Trophoblast cell (in vitro differentiated cells and primary cell): ENCODE measurements at regions not wholly inside any gene's neighbourhood (a gene's known extent, or its start where the extent isn't known, plus 50 kb on each side); places are given as distances from the start of the nearest gene placed in this dataset.

Experiments used
- DNase-seq, 2 donors: peaks; one replicate each; pipeline ENCODE4 v3.0.0-alpha.2; 2016
- H2AFZ ChIP-seq: 2 replicates; pipeline ENCODE4 v1.6.1; 2013; ENCODE audit warnings: low read length, moderate library complexity, mild to moderate bottlenecking; ENCODE audit not compliant: insufficient read depth, poor library complexity
- H2AK5ac ChIP-seq: 2 replicates; pipeline ENCODE4 v1.6.1; 2013; ENCODE audit warnings: mild to moderate bottlenecking, low read length
- H2BK120ac ChIP-seq: 2 replicates; pipeline ENCODE4 v1.6.1; 2013; ENCODE audit warnings: low read length, mild to moderate bottlenecking, moderate library complexity; ENCODE audit not compliant: insufficient read depth, poor library complexity
- H2BK12ac ChIP-seq: 2 replicates; pipeline ENCODE4 v1.6.1; 2013; ENCODE audit warnings: mild to moderate bottlenecking, low read length, moderate library complexity
- H2BK5ac ChIP-seq: 2 replicates; pipeline ENCODE4 v1.6.1; 2013; ENCODE audit warnings: low read length, low read depth, moderate library complexity, mild to moderate bottlenecking; ENCODE audit not compliant: poor library complexity
- H3K14ac ChIP-seq: 2 replicates; pipeline ENCODE4 v1.6.1; 2013; ENCODE audit warnings: mild to moderate bottlenecking, low read length
- H3K18ac ChIP-seq: 2 replicates; pipeline ENCODE4 v1.6.1; 2013; ENCODE audit warnings: mild to moderate bottlenecking, low read length
- H3K23ac ChIP-seq: 2 replicates; pipeline ENCODE4 v1.6.1; 2013; ENCODE audit warnings: low read length
- H3K27ac ChIP-seq: 2 replicates; pipeline ENCODE4 v1.5.1; 2013; ENCODE audit warnings: low read depth, mild to moderate bottlenecking, inconsistent platforms, low read length, moderate library complexity
- H3K27me3 ChIP-seq: 2 replicates; pipeline ENCODE4 v1.6.1; 2013; ENCODE audit warnings: inconsistent platforms, mild to moderate bottlenecking, low read length, moderate library complexity; ENCODE audit not compliant: insufficient read depth
- H3K36me3 ChIP-seq, 2 experiments: 1 replicate in 1 of 2; 2 replicates in 1 of 2; pipeline ENCODE4 v1.6.1; 2013; ENCODE audit warnings: low read length in 2 of 2, mild to moderate bottlenecking in 2 of 2, moderate library complexity in 1 of 2; ENCODE audit not compliant: insufficient read depth in 2 of 2, control insufficient read depth in 1 of 2
- H3K4ac ChIP-seq: 2 replicates; pipeline ENCODE4 v1.6.1; 2013; ENCODE audit warnings: low read depth, mild to moderate bottlenecking, low read length, moderate library complexity
- H3K4me1 ChIP-seq, 2 experiments: 1 replicate in 1 of 2; 2 replicates in 1 of 2; pipeline ENCODE4 v1.6.1; 2013; ENCODE audit warnings: low read length in 2 of 2, mild to moderate bottlenecking in 2 of 2, moderate library complexity in 1 of 2; ENCODE audit not compliant: insufficient read depth in 2 of 2, control insufficient read depth in 1 of 2
- H3K4me2 ChIP-seq: 2 replicates; pipeline ENCODE4 v1.6.1; 2013; ENCODE audit warnings: inconsistent platforms, mild to moderate bottlenecking, low read length, moderate library complexity
- H3K4me3 ChIP-seq: 2 replicates; pipeline ENCODE4 v1.5.1; 2013; ENCODE audit warnings: mild to moderate bottlenecking, low read depth, low read length, inconsistent platforms
- H3K79me1 ChIP-seq: one replicate; pipeline ENCODE4 v1.6.1; 2013; ENCODE audit warnings: low read length
- H3K79me2 ChIP-seq: 2 replicates; pipeline ENCODE4 v1.6.1; 2013; ENCODE audit warnings: low read length, mild to moderate bottlenecking; ENCODE audit not compliant: control insufficient read depth, insufficient read depth, poor library complexity
- H3K9ac ChIP-seq: 2 replicates; pipeline ENCODE4 v1.6.1; 2013; ENCODE audit warnings: mild to moderate bottlenecking, low read length
- H3K9me3 ChIP-seq: 2 replicates; pipeline ENCODE4 v1.6.1; 2013; ENCODE audit warnings: low read depth, mild to moderate bottlenecking, control low read depth, inconsistent platforms, low read length; ENCODE audit not compliant: insufficient read depth
- H4K12ac ChIP-seq: 2 replicates; pipeline ENCODE4 v1.6.1; 2013; ENCODE audit warnings: low read depth, mild to moderate bottlenecking, low read length, moderate library complexity
- H4K8ac ChIP-seq: 2 replicates; pipeline ENCODE4 v1.6.1; 2013; ENCODE audit warnings: low read depth, mild to moderate bottlenecking, low read length, moderate library complexity
- H4K91ac ChIP-seq: one replicate; pipeline ENCODE4 v1.6.1; 2013; ENCODE audit warnings: low read depth, mild to moderate bottlenecking, low read length, moderate library complexity
- WGBS: extraction: QIAGEN DNeasy Blood & Tissue Kit; methylation state at CpG from one replicate; pipeline ENCODE4 v1.1.7; 2013; ENCODE audit warnings: missing lambda C conversion rate; ENCODE audit not compliant: insufficient read length, insufficient coverage; ENCODE audit errors: extremely low coverage; 5-methylcytosine and 5-hydroxymethylcytosine counted together

GRCh38 chr2:222133897-222134296 is 164.9 kb downstream of the PAX3 start:
- H3K4me2 ChIP-seq = no peak overlapping the region
- H3K79me2 ChIP-seq = no peaks in the 10 kb centered on the region
- no peaks in the 10 kb centered on the region for H3K79me1 ChIP-seq
- no peak overlapping the region for H3K9ac ChIP-seq
- no peak overlapping the region for H3K18ac ChIP-seq
- no peak overlapping the region for H3K4ac ChIP-seq
- H3K9me3 ChIP-seq = no peaks in the 10 kb centered on the region
- H3K4me3 ChIP-seq = no peak overlapping the region
- H4K8ac ChIP-seq = no peak overlapping the region
- H3K27me3 ChIP-seq = no peaks in the 10 kb centered on the region
- H2BK12ac ChIP-seq = no peak overlapping the region
- no peak overlapping the region for H2BK120ac ChIP-seq
- WGBS = no CpG with 5 or more reads among the region's 7 CpGs
- H4K91ac ChIP-seq = no peak overlapping the region
- no peaks in the 10 kb centered on the region for H3K36me3 ChIP-seq
- no peak overlapping the region for H3K14ac ChIP-seq
- no peaks in the 10 kb centered on the region for H3K4me1 ChIP-seq
- H2BK5ac ChIP-seq = no peak overlapping the region
- no peak for DNase-seq
- no peak overlapping the region for H2AFZ ChIP-seq
- H2AK5ac ChIP-seq = no peak overlapping the region
- H3K27ac ChIP-seq = no peak overlapping the region
- no peak overlapping the region for H3K23ac ChIP-seq
- no peak overlapping the region for H4K12ac ChIP-seq

- H3K79me1 ChIP-seq = no peaks in the 10 kb centered on the region
- no peak overlapping the region for H4K12ac ChIP-seq
- H2AK5ac ChIP-seq = no peak overlapping the region
- no peak overlapping the region for H3K23ac ChIP-seq
- DNase-seq = peak in 1 of 2 donors; percentile 6
- no peak overlapping the region for H3K4ac ChIP-seq
- no peak overlapping the region for H3K14ac ChIP-seq
- no peak overlapping the region for H4K91ac ChIP-seq
- no peaks in the 10 kb centered on the region for H3K27me3 ChIP-seq
- no peak overlapping the region for H2AFZ ChIP-seq
- H4K8ac ChIP-seq = no peak overlapping the region
- no peaks in the 10 kb centered on the region for H3K36me3 ChIP-seq
- H3K9me3 ChIP-seq = no peaks in the 10 kb centered on the region
- H3K79me2 ChIP-seq = no peaks in the 10 kb centered on the region
- H3K27ac ChIP-seq = no peak overlapping the region
- no peak overlapping the region for H3K4me2 ChIP-seq
- H3K9ac ChIP-seq = no peak overlapping the region
- no peak overlapping the region for H3K18ac ChIP-seq
- H2BK5ac ChIP-seq = no peak overlapping the region
- H2BK120ac ChIP-seq = no peak overlapping the region
- H3K4me3 ChIP-seq = no peak overlapping the region
- no peak overlapping the region for H2BK12ac ChIP-seq
- no peaks in the 10 kb centered on the region for H3K4me1 ChIP-seq
- no CpG with 5 or more reads among the region's 3 CpGs for WGBS
Observed at GRCh38 chr2:222130855-222131254, 167.9 kb downstream of the PAX3 start.

- Histone ChIP-seq H2AK5ac (no peak overlapping the region), H3K14ac (no peak overlapping the region), H2BK12ac (no peak overlapping the region), H4K8ac (no peak overlapping the region), H2AFZ (no peak overlapping the region), H3K79me1 (no peaks in the 10 kb centered on the region), H3K79me2 (no peaks in the 10 kb centered on the region), H3K27me3 (no peaks in the 10 kb centered on the region), H3K18ac (no peak overlapping the region), H3K9ac (no peak overlapping the region), H3K23ac (no peak overlapping the region), H4K91ac (no peak overlapping the region), H3K4me1 (no peaks in the 10 kb centered on the region), H3K4ac (no peak overlapping the region), H2BK5ac (no peak overlapping the region), H3K36me3 (no peaks in the 10 kb centered on the region), H3K27ac (no peak overlapping the region), H2BK120ac (no peak overlapping the region), H3K4me3 (no peak overlapping the region), H4K12ac (no peak overlapping the region), H3K9me3 (no peaks in the 10 kb centered on the region), H3K4me2 (no peak overlapping the region)
- no peak for DNase-seq
- no CpG with 5 or more reads among the region's 6 CpGs for WGBS
Observed at GRCh38 chr2:222127660-222128059, 171.1 kb downstream of the PAX3 start.

- H4K91ac ChIP-seq = no peak overlapping the region
- H3K18ac ChIP-seq = no peak overlapping the region
- no peaks in the 10 kb centered on the region for H3K4me1 ChIP-seq
- H3K4me3 ChIP-seq = no peak overlapping the region
- H3K4me2 ChIP-seq = no peak overlapping the region
- H3K9ac ChIP-seq = no peak overlapping the region
- H3K36me3 ChIP-seq = no peaks in the 10 kb centered on the region
- H3K79me1 ChIP-seq = no peaks in the 10 kb centered on the region
- H2BK12ac ChIP-seq = no peak overlapping the region
- no peak overlapping the region for H4K12ac ChIP-seq
- no peaks in the 10 kb centered on the region for H3K79me2 ChIP-seq
- no peak overlapping the region for H3K23ac ChIP-seq
- H2AK5ac ChIP-seq = no peak overlapping the region
- no peak overlapping the region for H2BK5ac ChIP-seq
- no peak overlapping the region for H2BK120ac ChIP-seq
- H3K14ac ChIP-seq = no peak overlapping the region
- H3K9me3 ChIP-seq = no peaks in the 10 kb centered on the region
- H3K4ac ChIP-seq = no peak overlapping the region
- H3K27me3 ChIP-seq = no peaks in the 10 kb centered on the region
- H4K8ac ChIP-seq = no peak overlapping the region
- no peak for DNase-seq
- H3K27ac ChIP-seq = no peak overlapping the region
- H2AFZ ChIP-seq = no peak overlapping the region
Observed at GRCh38 chr2:222120933-222121332, 177.9 kb downstream of the PAX3 start.
